ENCODE measurements at regions not wholly inside any gene's neighbourhood (a gene's known extent, or its start where the extent isn't known, plus 50 kb on each side); places are given as distances from the start of the nearest gene placed in this dataset.

DNA sequence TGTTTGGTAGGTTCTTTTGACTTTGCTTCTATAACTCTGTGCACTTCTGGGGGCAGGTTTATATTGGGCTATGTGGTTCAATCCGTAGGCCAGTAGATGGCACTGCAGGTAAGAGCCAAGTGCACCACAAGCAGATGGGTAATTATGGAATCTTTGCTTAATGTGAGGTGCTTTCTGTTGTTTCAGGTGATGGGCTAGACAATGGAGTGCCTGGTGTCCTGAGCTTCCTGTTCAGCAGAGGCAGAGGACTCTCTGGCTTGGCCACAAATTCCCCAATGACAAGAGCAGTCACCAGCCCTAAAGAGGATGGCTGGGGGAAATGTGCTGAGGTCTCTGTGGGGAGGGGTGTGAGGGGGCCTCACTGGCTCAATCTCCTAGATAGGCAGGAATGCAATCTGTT, 455.0 kb downstream of the CCSER2 start:
- TF ChIP-seq, protein P1, sequence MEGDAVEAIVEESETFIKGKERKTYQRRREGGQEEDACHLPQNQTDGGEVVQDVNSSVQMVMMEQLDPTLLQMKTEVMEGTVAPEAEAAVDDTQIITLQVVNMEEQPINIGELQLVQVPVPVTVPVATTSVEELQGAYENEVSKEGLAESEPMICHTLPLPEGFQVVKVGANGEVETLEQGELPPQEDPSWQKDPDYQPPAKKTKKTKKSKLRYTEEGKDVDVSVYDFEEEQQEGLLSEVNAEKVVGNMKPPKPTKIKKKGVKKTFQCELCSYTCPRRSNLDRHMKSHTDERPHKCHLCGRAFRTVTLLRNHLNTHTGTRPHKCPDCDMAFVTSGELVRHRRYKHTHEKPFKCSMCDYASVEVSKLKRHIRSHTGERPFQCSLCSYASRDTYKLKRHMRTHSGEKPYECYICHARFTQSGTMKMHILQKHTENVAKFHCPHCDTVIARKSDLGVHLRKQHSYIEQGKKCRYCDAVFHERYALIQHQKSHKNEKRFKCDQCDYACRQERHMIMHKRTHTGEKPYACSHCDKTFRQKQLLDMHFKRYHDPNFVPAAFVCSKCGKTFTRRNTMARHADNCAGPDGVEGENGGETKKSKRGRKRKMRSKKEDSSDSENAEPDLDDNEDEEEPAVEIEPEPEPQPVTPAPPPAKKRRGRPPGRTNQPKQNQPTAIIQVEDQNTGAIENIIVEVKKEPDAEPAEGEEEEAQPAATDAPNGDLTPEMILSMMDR (conservative IDR thresholded peaks at IDR 0.05) = peak; percentile 88
- no peaks in the 10 kb centered on the region for H3K4me1 ChIP-seq (ENCODE audit: insufficient read depth, low read length)
- H2AK5ac ChIP-seq (ENCODE audit: insufficient read length, low read length) = no peak overlapping the region
- H3K23me2 ChIP-seq (ENCODE audit: insufficient read length, low read depth, low read length, poor library complexity, severe bottlenecking) = no peaks in the 10 kb centered on the region
- no peak overlapping the region for H3K18ac ChIP-seq (ENCODE audit: insufficient read length, low read depth, low read length)
- H2BK5ac ChIP-seq (ENCODE audit: insufficient read length, low read length) = no peak overlapping the region
- H3K4me2 ChIP-seq (ENCODE audit: insufficient read depth, insufficient read length, low read length) = no peak overlapping the region
- H4K5ac ChIP-seq (ENCODE audit: insufficient read length, low read depth, low read length) = no peak overlapping the region
- no peaks in the 10 kb centered on the region for H3K9me3 ChIP-seq (ENCODE audit: control insufficient read depth, low read depth, low read length)
- no peak overlapping the region for H2BK20ac ChIP-seq (ENCODE audit: low read depth, low read length, poor library complexity, severe bottlenecking)
- no peaks in the 10 kb centered on the region for H3K27me3 Mint-ChIP-seq (ENCODE audit: low read depth)
- H2BK15ac ChIP-seq (ENCODE audit: low read depth, low read length) = no peak overlapping the region
- peak; percentile 54 for DNase-seq
- no peak overlapping the region for H3K9ac ChIP-seq (ENCODE audit: extremely low read depth, insufficient read length, low read length)
- H3K27ac ChIP-seq (ENCODE audit: insufficient read length, low read depth, low read length) = no peak overlapping the region
- H3K27me3 ChIP-seq (ENCODE audit: insufficient read depth, low read length) = no peaks in the 10 kb centered on the region
- peaks cover 4 to 5% of the 10 kb centered on the region in 2 experiments for H3K4me1 Mint-ChIP-seq
- H2AFZ ChIP-seq (ENCODE audit: low read length) = no peak overlapping the region
- H2BK120ac ChIP-seq (ENCODE audit: low read depth, low read length, poor library complexity, severe bottlenecking) = no peak overlapping the region
- H2BK12ac ChIP-seq (ENCODE audit: insufficient read length, low read depth, low read length) = no peak overlapping the region
- H4K8ac ChIP-seq (replicated peaks; ENCODE audit: insufficient read length, low read depth, low read length) = peak overlapping the region; percentile 13
- no CpG with 5 or more reads among the region's 1 CpG for WGBS (ENCODE audit: extremely low coverage, insufficient read length, low lambda C conversion rate)
- no peak overlapping the region for H3K56ac ChIP-seq (ENCODE audit: insufficient read length, low read depth, low read length)
- no peak overlapping the region for H3K14ac ChIP-seq (ENCODE audit: insufficient read depth, low read length)
- no peaks in the 10 kb centered on the region for H3K79me2 ChIP-seq (ENCODE audit: insufficient read depth, low read length)
- H3K4me3 Mint-ChIP-seq = no peak overlapping the region
- peaks cover 0 to 14% (median 4%) of the 10 kb centered on the region in 3 experiments; a peak in 2 of 7 replicates for H3K36me3 Mint-ChIP-seq (ENCODE audit: insufficient read depth in 1 of 3, low read depth in 3 of 3)
- no peaks in the 10 kb centered on the region for H4K20me1 ChIP-seq (ENCODE audit: control insufficient read depth, insufficient read depth, insufficient read length)
- peaks cover 6 to 10% of the 10 kb centered on the region in 2 experiments; a peak in 4 of 5 replicates for H3K9me3 Mint-ChIP-seq
- H3T11ph ChIP-seq (ENCODE audit: low read length) = no peak overlapping the region
- peak overlapping the region in 2 of 3 experiments; percentile 28 to 87; a peak in 4 of 7 replicates for H3K27ac Mint-ChIP-seq
- H3K4ac ChIP-seq (ENCODE audit: low read depth, low read length) = no peak overlapping the region
- H3K23ac ChIP-seq (ENCODE audit: insufficient read length, low read depth, low read length) = no peak overlapping the region
- no peaks in the 10 kb centered on the region for H3K79me1 ChIP-seq (ENCODE audit: insufficient read depth, low read depth, low read length, poor library complexity, severe bottlenecking)
- H4K91ac ChIP-seq (ENCODE audit: insufficient read length, low read depth, low read length) = no peak overlapping the region

All from H9 (cell line).